Nephron (organoid): ENCODE measurements at regions not wholly inside any gene's neighbourhood (a gene's known extent, or its start where the extent isn't known, plus 50 kb on each side); places are given as distances from the start of the nearest gene placed in this dataset.

Source experiments
- H3K27ac Mint-ChIP-seq, 3 experiments: 2 replicates each; pipeline ENCODE4 v1.8.0; 2020; ENCODE audit warnings: mixed read lengths in 3 of 3, mild to moderate bottlenecking in 2 of 3, moderate library complexity in 1 of 3
- H3K27me3 Mint-ChIP-seq: 2 replicates; pipeline ENCODE4 v1.8.0; 2021; ENCODE audit warnings: low read depth, mild to moderate bottlenecking, moderate library complexity, mixed read lengths
- H3K36me3 Mint-ChIP-seq: 2 replicates; pipeline ENCODE4 v1.8.0; 2020; ENCODE audit warnings: low read depth, mixed read lengths
- H3K4me1 Mint-ChIP-seq: 2 replicates; pipeline ENCODE4 v1.8.0; 2020; ENCODE audit warnings: mixed read lengths
- H3K4me3 Mint-ChIP-seq, 3 experiments: 2 replicates each; pipeline ENCODE4 v1.8.0; 2020; ENCODE audit warnings: mild to moderate bottlenecking in 3 of 3, mixed read lengths in 3 of 3, moderate library complexity in 2 of 3
- H3K9me3 Mint-ChIP-seq: 2 replicates; pipeline ENCODE4 v1.8.0; 2020; ENCODE audit warnings: mixed read lengths
- CTCF ChIP-seq, 3 experiments: fragments of 200-600 bp; sonication (generic); IDR thresholded peaks; one replicate each; pipeline ENCODE4 v1.5.0; 2021; ENCODE audit warnings: antibody characterized with exemption in 3 of 3; ENCODE audit not compliant: unreplicated experiment in 3 of 3

- Mint-ChIP-seq H3K9me3 (peaks cover 5% of the 10 kb centered on the region), H3K27ac (peak overlapping the region; percentile 10 to 86 (median 64)), H3K27me3 (no peaks in the 10 kb centered on the region), H3K4me1 (peaks cover 9% of the 10 kb centered on the region), H3K36me3 (no peaks in the 10 kb centered on the region), H3K4me3 (no peak overlapping the region)
- TF ChIP-seq CTCF (IDR thresholded peaks at IDR 0.05; ENCODE audit: unreplicated experiment in 3 of 3), result no peak
These were observed 87.5 kb upstream of the CTAGE1 start for GRCh38 chr18:22505141-22505591.

GRCh38 chr18:22507055-22507454 lies 89.3 kb upstream of the CTAGE1 start:
- TF ChIP-seq CTCF (IDR thresholded peaks at IDR 0.05; ENCODE audit: unreplicated experiment in 3 of 3), result no peak
- H3K36me3 Mint-ChIP-seq, result no peaks in the 10 kb centered on the region
- peaks cover 9% of the 10 kb centered on the region for H3K4me1 Mint-ChIP-seq
- no peak overlapping the region for H3K4me3 Mint-ChIP-seq
- peaks cover 3% of the 10 kb centered on the region for H3K9me3 Mint-ChIP-seq
- H3K27me3 Mint-ChIP-seq, result no peaks in the 10 kb centered on the region
- no peak overlapping the region for H3K27ac Mint-ChIP-seq

- H3K4me1 Mint-ChIP-seq, result no peaks in the 10 kb centered on the region
- no peak overlapping the region for H3K4me3 Mint-ChIP-seq
- H3K27ac Mint-ChIP-seq, result no peak overlapping the region
- H3K9me3 Mint-ChIP-seq, result peaks cover 3% of the 10 kb centered on the region
- H3K27me3 Mint-ChIP-seq, result no peaks in the 10 kb centered on the region
- H3K36me3 Mint-ChIP-seq, result no peaks in the 10 kb centered on the region
- TF ChIP-seq CTCF (IDR thresholded peaks at IDR 0.05; ENCODE audit: unreplicated experiment in 3 of 3), result no peak
These were observed 91.7 kb upstream of the CTAGE1 start for GRCh38 chr18:22509423-22509822.

GRCh38 chr18:22510697-22511096 lies 93.0 kb upstream of the CTAGE1 start:
- TF ChIP-seq CTCF (IDR thresholded peaks at IDR 0.05; ENCODE audit: unreplicated experiment in 3 of 3), result no peak

GRCh38 chr18:22513721-22514481 lies 96.2 kb upstream of the CTAGE1 start:
- Mint-ChIP-seq H3K4me1 (no peaks in the 10 kb centered on the region), H3K4me3 (no peak overlapping the region), H3K27me3 (no peaks in the 10 kb centered on the region), H3K27ac (no peak overlapping the region), H3K36me3 (no peaks in the 10 kb centered on the region), H3K9me3 (peaks cover 3% of the 10 kb centered on the region)
- TF ChIP-seq CTCF (IDR thresholded peaks at IDR 0.05; ENCODE audit: unreplicated experiment in 3 of 3), result no peak

More at GRCh38 chr18:22510697-22511096, 93.0 kb upstream of the CTAGE1 start:
- Mint-ChIP-seq H3K36me3 (no peaks in the 10 kb centered on the region), H3K9me3 (peaks cover 3% of the 10 kb centered on the region), H3K27ac (no peak overlapping the region), H3K4me3 (no peak overlapping the region), H3K4me1 (no peaks in the 10 kb centered on the region), H3K27me3 (no peaks in the 10 kb centered on the region)

- Mint-ChIP-seq H3K4me1 (no peaks in the 10 kb centered on the region), H3K9me3 (peaks cover 3% of the 10 kb centered on the region), H3K27me3 (no peaks in the 10 kb centered on the region), H3K27ac (no peak overlapping the region), H3K36me3 (no peaks in the 10 kb centered on the region), H3K4me3 (no peak overlapping the region)
- no peak for TF ChIP-seq CTCF (IDR thresholded peaks at IDR 0.05; ENCODE audit: unreplicated experiment in 3 of 3)
These were observed 96.9 kb upstream of the CTAGE1 start for GRCh38 chr18:22514655-22515054.
